Skeletal muscle satellite cell (primary cell): ENCODE measurements at regions not wholly inside any gene's neighbourhood (a gene's known extent, or its start where the extent isn't known, plus 50 kb on each side); places are given as distances from the start of the nearest gene placed in this dataset.

Source experiments
- H3K27me3 ChIP-seq: 2 replicates; pipeline ENCODE4 v1.7.0; 2013; ENCODE audit warnings: low read length; ENCODE audit not compliant: control insufficient read depth, insufficient read depth
- H3K36me3 ChIP-seq: 2 replicates; pipeline ENCODE4 v1.7.0; 2013; ENCODE audit warnings: mild to moderate bottlenecking, control low read depth, low read length; ENCODE audit not compliant: insufficient read depth
- H3K4me1 ChIP-seq: 2 replicates; pipeline ENCODE4 v1.7.0; 2013; ENCODE audit warnings: low read length; ENCODE audit not compliant: control insufficient read depth, insufficient read depth
- H3K4me2 ChIP-seq: 2 replicates; pipeline ENCODE4 v1.7.0; 2013; ENCODE audit warnings: mild to moderate bottlenecking, low read length
- H3K4me3 ChIP-seq: 2 replicates; pipeline ENCODE4 v1.7.0; 2013; ENCODE audit warnings: low read length
- H3K9ac ChIP-seq: 2 replicates; pipeline ENCODE4 v1.7.0; 2013; ENCODE audit warnings: mild to moderate bottlenecking, low read depth, low read length, moderate library complexity
- H3K9me3 ChIP-seq: replicated peaks from 2 replicates; pipeline ENCODE4 v1.7.0; 2013; ENCODE audit warnings: mild to moderate bottlenecking, control low read depth, low read length

DNA sequence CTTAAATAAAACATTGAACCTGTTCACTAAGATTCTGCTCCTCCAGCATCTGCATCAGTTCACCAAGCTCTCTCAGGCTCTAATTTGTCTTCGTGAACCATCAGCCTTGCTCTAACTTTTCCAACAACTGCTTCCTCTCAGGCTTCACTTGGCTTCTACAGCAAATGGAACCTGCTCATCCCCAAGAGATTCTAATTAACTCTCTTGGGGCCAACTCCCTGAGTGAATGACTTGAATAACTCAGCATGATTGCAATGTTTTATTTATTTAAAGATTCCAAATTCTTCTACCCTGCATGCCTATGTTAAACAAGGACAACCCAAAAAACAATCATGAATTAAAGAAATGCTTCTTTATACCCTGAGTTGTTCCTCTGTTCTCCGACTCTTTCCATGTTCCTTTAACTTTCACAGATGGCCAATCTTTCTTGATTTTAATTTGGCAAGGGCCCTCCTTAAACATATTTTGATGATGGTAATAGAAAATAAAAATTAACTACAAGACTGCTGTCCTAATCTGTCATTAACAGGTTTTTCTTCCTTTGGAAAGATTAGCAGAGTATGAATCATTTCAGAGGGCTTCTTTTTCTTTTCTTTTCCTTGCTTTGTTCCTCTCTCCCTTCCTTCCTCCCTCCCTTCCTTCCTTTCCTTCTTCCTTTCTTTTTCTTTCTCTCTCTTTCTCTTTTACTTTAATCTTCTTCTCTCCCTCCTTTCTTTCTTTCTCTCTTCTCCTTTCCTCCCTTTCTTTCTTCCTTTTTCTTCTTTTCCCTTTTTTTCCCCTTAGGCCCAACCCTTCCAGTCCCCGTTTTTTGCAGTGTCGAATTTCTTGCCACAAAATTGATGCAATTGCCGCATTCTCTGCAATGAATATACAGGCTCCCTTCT lies 195.0 kb upstream of the RHOBTB1 start:
- no peak overlapping the region for H3K9ac ChIP-seq
- no peaks in the 10 kb centered on the region for H3K36me3 ChIP-seq
- peaks cover 2% of the 10 kb centered on the region for H3K4me1 ChIP-seq

DNA sequence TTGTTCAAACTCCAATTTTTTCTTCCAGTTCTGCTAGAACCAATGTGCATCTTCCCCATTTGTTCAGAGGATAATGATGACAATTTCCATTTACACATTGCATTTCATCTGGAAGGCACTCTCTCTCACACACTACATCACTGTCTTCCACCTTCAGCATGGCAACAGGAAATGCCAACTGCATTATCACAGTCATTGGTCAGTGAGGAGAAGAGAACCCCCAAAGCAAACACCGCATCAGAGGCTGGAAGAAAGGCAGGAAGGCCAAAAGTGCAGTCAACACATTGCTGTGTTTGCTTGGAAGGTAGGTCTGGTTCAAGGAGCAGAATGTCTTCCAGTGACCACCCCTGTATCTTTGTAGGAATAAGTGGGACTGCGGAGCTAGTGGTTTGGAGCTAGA lies 192.2 kb upstream of the RHOBTB1 start:
- H3K4me1 ChIP-seq = peaks cover 2% of the 10 kb centered on the region
- H3K9ac ChIP-seq = no peak overlapping the region
- no peaks in the 10 kb centered on the region for H3K27me3 ChIP-seq
- no peak overlapping the region for H3K4me2 ChIP-seq
- no peaks in the 10 kb centered on the region for H3K9me3 ChIP-seq
- no peaks in the 10 kb centered on the region for H3K36me3 ChIP-seq
- no peak overlapping the region for H3K4me3 ChIP-seq

More for the DNA sequence above, 195.0 kb upstream of the RHOBTB1 start:
- Histone ChIP-seq H3K27me3 (no peaks in the 10 kb centered on the region), H3K4me3 (no peak overlapping the region), H3K4me2 (no peak overlapping the region), H3K9me3 (no peaks in the 10 kb centered on the region)

DNA sequence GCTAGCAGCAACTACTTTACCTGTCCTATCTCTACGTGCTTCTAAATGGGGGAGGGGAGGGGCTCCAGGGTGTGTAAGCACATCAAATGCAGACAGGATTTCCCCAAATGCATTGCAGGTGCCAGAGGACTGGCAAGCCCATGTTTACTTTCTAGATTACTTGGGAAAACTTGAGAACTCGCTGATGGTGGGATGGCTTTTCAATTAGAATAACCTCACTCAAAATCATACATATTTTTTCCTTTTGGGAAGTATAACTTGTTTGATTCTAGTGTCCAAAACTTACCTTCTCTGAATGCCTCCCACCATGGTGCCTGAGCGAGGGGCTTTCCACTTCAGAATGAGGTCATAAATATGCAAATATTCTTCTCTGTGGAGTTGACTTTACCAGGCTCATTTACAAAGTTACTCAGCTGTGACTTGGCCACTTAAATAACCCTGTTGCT lies 191.3 kb upstream of the RHOBTB1 start:
- H3K9me3 ChIP-seq = no peaks in the 10 kb centered on the region
- H3K36me3 ChIP-seq = no peaks in the 10 kb centered on the region
- no peak overlapping the region for H3K9ac ChIP-seq
- H3K4me2 ChIP-seq = no peak overlapping the region
- no peaks in the 10 kb centered on the region for H3K4me1 ChIP-seq
- H3K27me3 ChIP-seq = no peaks in the 10 kb centered on the region
- H3K4me3 ChIP-seq = no peak overlapping the region

DNA sequence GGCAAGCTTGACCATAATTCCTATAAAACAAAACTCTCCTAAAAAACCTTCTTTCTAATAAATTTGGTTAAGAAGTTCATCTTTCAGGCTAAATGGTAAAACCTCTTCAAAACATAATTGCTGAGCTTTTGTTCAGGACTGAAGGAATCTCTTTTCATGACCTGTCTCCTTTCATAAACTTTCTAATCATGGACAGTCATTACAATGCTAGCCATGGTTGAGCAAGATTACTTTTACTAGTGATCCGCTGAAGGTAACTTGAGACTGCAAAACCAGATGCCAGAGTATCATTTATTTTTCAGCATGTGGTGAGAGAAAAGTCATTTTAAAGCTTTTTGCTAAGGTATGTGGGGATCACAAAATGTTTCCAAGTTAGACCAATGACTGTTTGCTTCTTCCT lies 186.4 kb upstream of the RHOBTB1 start:
- no peaks in the 10 kb centered on the region for H3K27me3 ChIP-seq
- H3K9ac ChIP-seq = no peak overlapping the region
- H3K4me1 ChIP-seq = no peaks in the 10 kb centered on the region
- no peaks in the 10 kb centered on the region for H3K36me3 ChIP-seq
- no peaks in the 10 kb centered on the region for H3K9me3 ChIP-seq
- no peak overlapping the region for H3K4me3 ChIP-seq
- H3K4me2 ChIP-seq = no peak overlapping the region

DNA sequence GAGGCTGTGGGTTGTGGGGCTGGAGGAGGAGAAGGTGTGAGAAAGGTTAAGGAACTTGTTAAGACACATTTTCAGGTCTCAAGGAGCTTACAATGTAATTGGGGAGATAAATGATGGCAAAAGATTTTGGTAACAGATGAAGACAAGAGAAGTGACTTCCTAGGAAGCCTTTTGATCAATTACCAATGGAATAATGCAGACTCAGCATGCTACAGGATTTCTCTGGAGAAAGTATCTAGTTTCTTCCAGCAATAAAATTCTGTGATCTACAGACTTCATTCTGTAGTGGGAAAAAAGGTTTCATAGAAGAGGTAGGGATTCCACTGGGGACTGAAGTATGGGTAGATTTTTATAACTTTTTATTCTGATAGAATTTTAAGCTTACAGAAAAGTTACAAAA lies 184.2 kb upstream of the RHOBTB1 start:
- Histone ChIP-seq H3K27me3 (no peaks in the 10 kb centered on the region), H3K9ac (no peak overlapping the region), H3K4me1 (no peaks in the 10 kb centered on the region), H3K36me3 (no peaks in the 10 kb centered on the region), H3K9me3 (no peaks in the 10 kb centered on the region), H3K4me3 (no peak overlapping the region), H3K4me2 (no peak overlapping the region)

DNA sequence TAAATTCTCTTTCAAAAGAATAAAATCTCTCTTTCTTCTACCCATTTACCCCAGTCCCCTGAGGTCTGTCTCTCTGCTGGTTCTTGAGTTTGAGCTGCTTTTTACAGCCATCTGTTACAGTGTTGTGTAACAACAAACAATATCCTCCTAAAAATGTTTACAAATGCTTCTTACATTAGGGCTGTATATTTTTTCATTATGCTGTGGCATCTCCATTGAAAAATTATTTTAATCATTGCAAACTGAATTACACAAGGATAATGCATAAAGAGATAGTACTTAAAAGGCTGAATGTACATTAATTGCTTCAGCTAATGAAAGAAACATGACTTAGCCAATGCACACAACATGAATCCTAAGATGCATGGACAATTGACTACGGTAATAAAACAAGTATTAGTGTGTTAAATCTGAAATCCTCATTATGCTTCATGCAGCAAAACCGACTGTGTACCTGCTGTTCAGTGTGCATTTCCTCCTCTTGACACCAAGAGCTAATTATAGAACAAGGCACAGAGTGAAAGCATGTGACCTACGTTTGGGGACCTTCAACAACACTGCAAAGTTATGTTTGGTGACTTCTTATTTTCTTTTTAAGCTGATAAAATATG lies 181.7 kb upstream of the RHOBTB1 start:
- Histone ChIP-seq H3K4me2 (no peak overlapping the region), H3K27me3 (no peaks in the 10 kb centered on the region), H3K9ac (no peak overlapping the region), H3K4me1 (no peaks in the 10 kb centered on the region), H3K9me3 (no peaks in the 10 kb centered on the region), H3K4me3 (no peak overlapping the region), H3K36me3 (no peaks in the 10 kb centered on the region)

DNA sequence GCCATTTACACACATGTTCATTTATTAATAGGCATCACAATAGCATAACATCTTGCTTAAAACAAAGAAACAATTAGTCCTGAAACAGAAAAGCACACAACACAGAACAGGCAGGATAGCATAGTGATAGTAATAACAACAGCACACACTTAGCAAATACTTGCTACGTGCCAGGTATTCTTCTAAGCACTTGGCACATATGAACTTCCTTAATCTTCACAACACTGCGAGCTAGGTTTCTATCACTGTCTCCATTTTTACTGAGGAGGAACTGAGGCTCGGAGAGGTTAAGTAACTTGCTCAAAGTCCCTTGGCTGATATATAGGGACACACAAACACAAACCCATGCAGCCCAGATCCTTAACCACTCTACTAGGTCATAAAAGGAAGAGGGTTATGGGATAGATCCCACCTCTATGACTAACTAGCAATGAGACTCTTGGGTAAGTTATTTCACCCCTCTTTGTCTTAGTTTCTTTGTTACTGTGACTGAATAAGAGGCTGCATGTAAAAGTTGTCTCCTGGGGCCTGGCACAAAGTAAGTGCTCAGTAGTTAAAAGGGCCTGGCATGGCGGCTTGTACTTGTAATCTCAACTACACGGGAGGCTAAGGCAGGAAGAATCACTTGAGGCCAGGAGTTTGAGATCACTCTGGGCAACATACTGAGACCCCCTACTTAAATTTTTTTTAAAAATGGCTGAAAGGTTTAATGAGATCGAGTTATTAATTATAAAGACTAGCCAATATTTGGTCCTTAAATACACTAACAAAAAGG lies 181.0 kb upstream of the RHOBTB1 start:
- H3K27me3 ChIP-seq = no peaks in the 10 kb centered on the region
- no peak overlapping the region for H3K9ac ChIP-seq
- no peak overlapping the region for H3K4me3 ChIP-seq
- H3K4me2 ChIP-seq = no peak overlapping the region
- H3K9me3 ChIP-seq = no peaks in the 10 kb centered on the region
- no peaks in the 10 kb centered on the region for H3K36me3 ChIP-seq
- H3K4me1 ChIP-seq = no peaks in the 10 kb centered on the region

DNA sequence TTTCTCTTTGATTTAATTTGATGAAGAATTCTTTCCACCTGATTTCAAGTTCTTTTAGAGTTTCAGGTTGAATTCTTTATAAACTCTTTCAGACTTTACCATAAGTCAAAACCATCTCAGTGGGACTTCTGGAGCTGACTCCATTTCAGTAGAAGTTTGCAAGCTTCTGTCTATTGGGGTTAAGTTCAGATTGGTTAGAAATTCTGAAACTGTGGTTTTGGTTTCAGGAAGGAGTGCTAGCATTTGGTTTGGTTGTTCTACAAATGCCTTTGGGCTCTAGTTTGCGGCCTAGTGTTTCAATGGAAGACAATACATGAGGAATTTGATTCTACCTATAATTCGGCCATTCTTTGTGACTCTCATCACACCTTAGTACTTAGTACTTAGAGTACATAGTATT lies 176.8 kb upstream of the RHOBTB1 start:
- no peaks in the 10 kb centered on the region for H3K36me3 ChIP-seq
- H3K4me3 ChIP-seq = no peak overlapping the region
- no peak overlapping the region for H3K9ac ChIP-seq
- H3K4me2 ChIP-seq = no peak overlapping the region
- no peaks in the 10 kb centered on the region for H3K27me3 ChIP-seq
- H3K4me1 ChIP-seq = no peaks in the 10 kb centered on the region
- no peaks in the 10 kb centered on the region for H3K9me3 ChIP-seq

DNA sequence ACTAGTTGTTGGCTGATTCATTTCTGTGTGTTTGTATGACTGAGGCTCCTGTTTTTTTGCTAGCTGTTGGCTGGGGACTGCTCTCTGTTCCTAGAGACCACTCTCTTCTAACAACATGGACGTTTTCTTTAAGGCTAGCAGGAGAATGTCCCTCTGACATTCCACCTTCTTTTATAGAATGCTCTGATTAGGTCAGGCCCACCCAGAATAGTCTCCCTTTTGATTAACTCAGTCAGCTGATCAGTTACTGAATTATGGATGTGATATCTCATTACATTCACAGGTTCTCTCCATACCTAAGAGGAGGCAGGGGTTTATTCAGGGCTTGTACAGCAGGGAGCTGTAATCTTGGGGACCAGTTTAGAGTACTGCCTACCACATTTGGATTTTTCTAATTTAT lies 175.6 kb upstream of the RHOBTB1 start:
- H3K27me3 ChIP-seq = no peaks in the 10 kb centered on the region
- H3K9ac ChIP-seq = no peak overlapping the region
- H3K4me2 ChIP-seq = no peak overlapping the region
- H3K36me3 ChIP-seq = no peaks in the 10 kb centered on the region
- no peaks in the 10 kb centered on the region for H3K9me3 ChIP-seq
- H3K4me1 ChIP-seq = no peaks in the 10 kb centered on the region
- H3K4me3 ChIP-seq = no peak overlapping the region

DNA sequence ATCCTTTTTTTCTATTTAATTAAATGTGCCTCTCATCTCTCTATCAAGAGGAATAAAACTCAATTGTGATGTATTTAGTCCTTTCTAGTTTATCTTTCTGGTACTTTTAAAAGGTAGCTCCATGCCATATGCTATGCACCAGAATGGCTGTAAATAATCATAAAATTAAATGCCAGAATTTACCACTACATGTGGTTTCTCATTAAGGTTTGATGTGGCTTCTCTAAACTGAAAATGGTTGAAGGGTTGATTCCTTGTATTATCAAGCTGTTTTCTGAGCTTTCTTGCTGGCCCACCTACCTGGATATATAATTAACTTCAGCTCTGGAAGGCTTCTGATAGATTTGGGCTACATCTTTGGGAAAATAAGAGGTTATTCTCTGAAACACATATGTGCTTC lies 171.9 kb upstream of the RHOBTB1 start:
- Histone ChIP-seq H3K36me3 (no peaks in the 10 kb centered on the region), H3K4me1 (peaks cover 4% of the 10 kb centered on the region), H3K4me2 (no peak overlapping the region), H3K9ac (no peak overlapping the region), H3K9me3 (no peaks in the 10 kb centered on the region), H3K27me3 (no peaks in the 10 kb centered on the region), H3K4me3 (no peak overlapping the region)

DNA sequence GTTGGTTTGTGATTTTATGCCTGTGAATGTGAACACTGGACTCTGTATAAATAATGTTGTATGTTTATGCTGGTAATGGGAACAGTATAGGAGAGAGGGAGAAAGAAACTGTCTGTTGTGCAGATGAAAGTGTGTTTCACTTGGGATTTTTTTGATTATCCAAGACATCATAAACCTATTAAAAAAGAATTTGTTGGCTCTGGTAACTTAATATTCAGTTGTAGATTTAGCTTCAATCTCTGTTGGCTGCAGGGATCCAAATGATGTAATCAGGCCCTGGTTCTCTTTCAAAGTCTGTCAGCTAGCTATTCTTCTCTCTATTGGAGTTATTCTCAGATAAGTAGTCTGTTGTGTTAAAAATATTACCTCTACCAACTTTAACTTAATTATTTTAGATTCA lies 168.8 kb upstream of the RHOBTB1 start:
- Histone ChIP-seq H3K27me3 (no peaks in the 10 kb centered on the region), H3K4me3 (no peak overlapping the region), H3K36me3 (no peaks in the 10 kb centered on the region), H3K4me2 (no peak overlapping the region), H3K9me3 (no peaks in the 10 kb centered on the region), H3K4me1 (peaks cover 15% of the 10 kb centered on the region), H3K9ac (no peak overlapping the region)
